Astrocyte of the spinal cord (primary cell): ENCODE measurements at regions not wholly inside any gene's neighbourhood (a gene's known extent, or its start where the extent isn't known, plus 50 kb on each side); places are given as distances from the start of the nearest gene placed in this dataset.
"Not testable (repeated sequence)": the region's sequence is repeated elsewhere in the genome, so short reads cannot be mapped to it uniquely, and the experiment has no call there.

ENCODE experiments used
- DNase-seq: peaks from one replicate; pipeline ENCODE4 v3.0.0; 2011; ENCODE audit warnings: low read depth, low spot score
- H3K4me3 ChIP-seq: 2 replicates; pipeline ENCODE4 v1.5.1; 2011; ENCODE audit warnings: low read depth, mild to moderate bottlenecking, low read length, moderate library complexity
- in situ Hi-C: cut with HindIII; loops from 2 replicates; pipeline ENCODE4 v1.10.0; 2017; ENCODE audit warnings: low sequenced_read_pairs

- DNase-seq: peak; percentile 1
- in situ Hi-C loops: not testable (repeated sequence)
- H3K4me3 ChIP-seq: peak overlapping the region; percentile 39
Measured at GRCh38 chr15:32536507-32537172, 56.6 kb upstream of the GOLGA8N start.

GRCh38 chr15:32536057-32536493 lies 57.2 kb upstream of the GOLGA8N start:
- H3K4me3 ChIP-seq, DNase-seq, in situ Hi-C loops: not testable (repeated sequence)

GRCh38 chr15:32535150-32535898 lies 57.9 kb upstream of the GOLGA8N start:
- in situ Hi-C loops, DNase-seq, H3K4me3 ChIP-seq: not testable (repeated sequence)

- DNase-seq, H3K4me3 ChIP-seq, in situ Hi-C loops: not testable (repeated sequence)
Measured at GRCh38 chr15:32522900-32523299, 67.5 kb upstream of the GOLGA8O start.

- H3K4me3 ChIP-seq, DNase-seq, in situ Hi-C loops: not testable (repeated sequence)
Measured at GRCh38 chr15:32522421-32522820, 67.0 kb upstream of the GOLGA8O start.

GRCh38 chr15:32518976-32519375 lies 63.5 kb upstream of the GOLGA8O start:
- H3K4me3 ChIP-seq, DNase-seq, in situ Hi-C loops: not testable (repeated sequence)

GRCh38 chr15:32518013-32518412 lies 62.6 kb upstream of the GOLGA8O start:
- in situ Hi-C loops, DNase-seq, H3K4me3 ChIP-seq: not testable (repeated sequence)

- DNase-seq, in situ Hi-C loops, H3K4me3 ChIP-seq: not testable (repeated sequence)
Measured at GRCh38 chr15:32516954-32517353, 61.5 kb upstream of the GOLGA8O start.

GRCh38 chr15:32513378-32513777 lies 57.9 kb upstream of the GOLGA8O start:
- H3K4me3 ChIP-seq, in situ Hi-C loops, DNase-seq: not testable (repeated sequence)

GRCh38 chr15:32510027-32510426 lies 54.6 kb upstream of the GOLGA8O start:
- H3K4me3 ChIP-seq, DNase-seq, in situ Hi-C loops: not testable (repeated sequence)

GRCh38 chr15:32508081-32508480 lies 52.6 kb upstream of the GOLGA8O start:
- in situ Hi-C loops, H3K4me3 ChIP-seq, DNase-seq: not testable (repeated sequence)

- in situ Hi-C loops, H3K4me3 ChIP-seq, DNase-seq: not testable (repeated sequence)
Measured at GRCh38 chr15:32506787-32507186, 51.4 kb upstream of the GOLGA8O start.

- H3K4me3 ChIP-seq, in situ Hi-C loops, DNase-seq: not testable (repeated sequence)
Measured at GRCh38 chr15:32505633-32506032, 50.2 kb upstream of the GOLGA8O start.
